K562 (cell line): ENCODE measurements at regions not wholly inside any gene's neighbourhood (a gene's known extent, or its start where the extent isn't known, plus 50 kb on each side); places are given as distances from the start of the nearest gene placed in this dataset.

Experiments used
- ATAC-seq: fragments of 200-7000 bp; cut with Tn5 transposase; 3 replicates; pipeline ENCODE4 v1.9.1; 2020; ENCODE audit warnings: moderate library complexity
- BruUV-seq: library from RNA; stranded (reverse); fragments of 400-500 nt; replicated peaks from 2 replicates; lab custom pipeline; 2021; lab: Mats Ljungman, UMichigan
- CTCF ChIA-PET: fragments of 300-600 bp; formaldehyde crosslinking; extraction: SDS; loops from one replicate; lab custom pipeline; 2021; ENCODE audit warnings: low intra/inter-chr PET ratio; lab: Yijun Ruan, JAX
- POLR2A ChIA-PET: fragments of 300-600, 350-650 bp; sonication (Branson Sonifier 250); formaldehyde crosslinking; extraction: SDS; loops from one replicate; lab custom pipeline; 2021; ENCODE audit warnings: antibody characterized with exemption, inconsistent platforms; lab: Yijun Ruan, JAX
- DNase-seq, 4 experiments: peaks; one replicate each; pipeline versions ENCODE4 v3.0.0 to v3.0.0-alpha.2; 2011 to 2018; ENCODE audit warnings: low spot score in 3 of 4, mixed read lengths in 3 of 4; ENCODE audit errors: extremely low read depth in 1 of 4
- FAIRE-seq: peaks from 2 replicates; lab custom pipeline; 2011; peaks lifted over from hg19 to GRCh38; lab: Jason Lieb, UNC
- H2AFZ ChIP-seq: 2 replicates; pipeline ENCODE4 v1.6.0; 2011; ENCODE audit warnings: low read depth, low read length, control low read depth, inconsistent platforms
- H3K27ac ChIP-seq: fragments of 200-600 bp; 3 replicates; pipeline ENCODE4 v1.8.0; 2011; ENCODE audit warnings: low read depth, mild to moderate bottlenecking, control low read depth, inconsistent platforms, low read length, moderate library complexity, mixed read lengths; ENCODE audit errors: extremely low read depth
- H3K27me3 ChIP-seq, 2 experiments: fragments of 300-600 bp in 1 of 2; 2 replicates in 1 of 2; 3 replicates in 1 of 2; pipeline versions ENCODE4 v1.6.0 to v1.8.0; 2011; ENCODE audit warnings: inconsistent platforms in 2 of 2, low read length in 2 of 2, mild to moderate bottlenecking in 1 of 2, mixed read lengths in 1 of 2, moderate library complexity in 1 of 2; ENCODE audit not compliant: control insufficient read depth in 2 of 2, insufficient read depth in 2 of 2
- H3K36me3 ChIP-seq: fragments of 300-600 bp; 3 replicates; pipeline ENCODE4 v1.8.0; 2011; ENCODE audit warnings: mild to moderate bottlenecking, low read length, inconsistent platforms; ENCODE audit not compliant: control insufficient read depth, insufficient read depth
- H3K4me1 ChIP-seq, 2 experiments: fragments of 200-600 bp in 1 of 2; replicated peaks in 1 of 2; 2 replicates in 1 of 2; 3 replicates in 1 of 2; pipeline versions ENCODE4 v1.5.1 to v1.8.0; 2011; ENCODE audit warnings: inconsistent platforms in 2 of 2, low read length in 2 of 2, mild to moderate bottlenecking in 1 of 2, mixed read lengths in 1 of 2, moderate library complexity in 1 of 2; ENCODE audit not compliant: control insufficient read depth in 2 of 2, insufficient read depth in 2 of 2
- H3K4me2 ChIP-seq: 2 replicates; pipeline ENCODE4 v1.6.1; 2011; ENCODE audit warnings: low read length, control low read depth, inconsistent platforms, mixed read lengths; ENCODE audit not compliant: insufficient read depth
- H3K4me3 ChIP-seq: fragments of 200-600 bp; sonication (generic), shearing (Covaris generic); 2 replicates; pipeline ENCODE4 v1.5.1; 2016; ENCODE audit warnings: control low read depth, inconsistent platforms
- H3K79me2 ChIP-seq: fragments of 200-600 bp; 3 replicates; pipeline ENCODE4 v1.8.0; 2011; ENCODE audit warnings: low read length, inconsistent platforms; ENCODE audit not compliant: control insufficient read depth, insufficient read depth
- H3K9ac ChIP-seq, 2 experiments: 2 replicates each; pipeline versions ENCODE4 v1.6.0 to v1.6.1; 2011; ENCODE audit warnings: low read depth in 2 of 2, low read length in 2 of 2, control low read depth in 1 of 2, inconsistent platforms in 1 of 2, mild to moderate bottlenecking in 1 of 2, mixed read lengths in 1 of 2; ENCODE audit not compliant: insufficient read depth in 1 of 2
- H3K9me1 ChIP-seq: one replicate; pipeline ENCODE4 v1.6.0; 2011; ENCODE audit warnings: inconsistent platforms, mild to moderate bottlenecking, low read length, moderate library complexity; ENCODE audit not compliant: control insufficient read depth, insufficient read depth
- H3K9me3 ChIP-seq: replicated peaks from 2 replicates; pipeline ENCODE4 v1.5.1; 2011; ENCODE audit warnings: low read depth, low read length, inconsistent platforms; ENCODE audit not compliant: control insufficient read depth, insufficient read depth
- H4K20me1 ChIP-seq: replicated peaks from 2 replicates; pipeline ENCODE4 v1.6.1; 2011; ENCODE audit warnings: low read length, inconsistent platforms, mixed read lengths; ENCODE audit not compliant: control insufficient read depth, insufficient read depth
- ADNP ChIP-seq: fragments of 200-800 bp; sonication (Bioruptor generic); IDR thresholded peaks from 2 replicates; pipeline ENCODE4 v1.6.1; 2016; ENCODE audit warnings: missing genetic modification characterization, missing compliant biosample characterization
- CHAMP1 ChIP-seq: fragments of 450-650 bp; IDR thresholded peaks from 2 replicates; pipeline ENCODE4 v1.6.1; 2016; ENCODE audit warnings: mild to moderate bottlenecking
- DMBX1 ChIP-seq: fragments of 250-450 bp; sonication (Bioruptor Pico); IDR thresholded peaks from 2 replicates; pipeline ENCODE4 v1.8.0; 2022; ENCODE audit warnings: inconsistent platforms, mild to moderate bottlenecking, moderate library complexity, borderline replicate concordance
- HDAC8 ChIP-seq: fragments of 450-650 bp; IDR thresholded peaks from 2 replicates; pipeline ENCODE4 v1.6.1; 2016; ENCODE audit warnings: mild to moderate bottlenecking, missing genetic modification characterization, moderate library complexity, missing compliant biosample characterization
- ZNF445 ChIP-seq: fragments of 250-450 bp; sonication (Bioruptor Pico); IDR thresholded peaks from 2 replicates; pipeline ENCODE4 v1.4.0; 2020; ENCODE audit warnings: low read depth, mild to moderate bottlenecking, moderate library complexity
- WGBS: fragments of 100-300 bp; shearing (Covaris generic); methylation state at CpG from one replicate; pipeline ENCODE4 v1.1.6; 2016; ENCODE audit warnings: low coverage, mixed read lengths; ENCODE audit not compliant: insufficient coverage; ENCODE audit errors: missing lambda C conversion rate; 5-methylcytosine and 5-hydroxymethylcytosine counted together
- in situ Hi-C: fragments of 300-500 bp; cut with MboI; formaldehyde crosslinking; loops from 4 replicates; pipeline ENCODE4 v1.15.0; 2018; ENCODE audit warnings: inconsistent platforms, mixed read lengths
- intact Hi-C: fragments of 100-400 bp; cut with micrococcal nuclease; formaldehyde crosslinking; loops from 2 replicates; pipeline ENCODE4 v1.14.2; 2022
- TF ChIP-seq, protein P1 (sequence below): fragments of 250-450 bp; sonication (Bioruptor Pico); IDR thresholded peaks from 2 replicates; pipeline ENCODE4 v1.8.0; 2021; ENCODE audit warnings: mild to moderate bottlenecking, moderate library complexity
- TF ChIP-seq, protein P2 (sequence below): fragments of 450-650 bp; IDR thresholded peaks from 2 replicates; pipeline ENCODE4 v1.6.1; 2018; ENCODE audit warnings: mild to moderate bottlenecking, low read depth; ENCODE audit not compliant: partially characterized antibody

GRCh38 chr2:236375973-236376476, 111.8 kb upstream of the ASB18 start:
- Histone ChIP-seq H3K4me2 (no peak overlapping the region), H3K9me1 (no peaks in the 10 kb centered on the region), H3K9me3 (no peaks in the 10 kb centered on the region), H3K4me3 (no peak overlapping the region), H3K79me2 (no peaks in the 10 kb centered on the region), H3K27me3 (no peaks in the 10 kb centered on the region; a peak in 2 of 5 replicates), H3K36me3 (no peaks in the 10 kb centered on the region), H3K4me1 (no peaks in the 10 kb centered on the region), H2AFZ (no peak overlapping the region), H3K9ac (no peak overlapping the region), H3K27ac (no peak overlapping the region), H4K20me1 (no peaks in the 10 kb centered on the region)
- WGBS, result 3% methylated on average over 5 of the region's 5 CpGs
- POLR2A ChIA-PET, result no interaction called here
- CTCF ChIA-PET, result no interaction called here
- ATAC-seq (no peak), FAIRE-seq (no peak), DNase-seq (no peak)
- TF ChIP-seq ADNP (tag), result no peak
- no peak for TF ChIP-seq CHAMP1
- TF ChIP-seq, protein P1, sequence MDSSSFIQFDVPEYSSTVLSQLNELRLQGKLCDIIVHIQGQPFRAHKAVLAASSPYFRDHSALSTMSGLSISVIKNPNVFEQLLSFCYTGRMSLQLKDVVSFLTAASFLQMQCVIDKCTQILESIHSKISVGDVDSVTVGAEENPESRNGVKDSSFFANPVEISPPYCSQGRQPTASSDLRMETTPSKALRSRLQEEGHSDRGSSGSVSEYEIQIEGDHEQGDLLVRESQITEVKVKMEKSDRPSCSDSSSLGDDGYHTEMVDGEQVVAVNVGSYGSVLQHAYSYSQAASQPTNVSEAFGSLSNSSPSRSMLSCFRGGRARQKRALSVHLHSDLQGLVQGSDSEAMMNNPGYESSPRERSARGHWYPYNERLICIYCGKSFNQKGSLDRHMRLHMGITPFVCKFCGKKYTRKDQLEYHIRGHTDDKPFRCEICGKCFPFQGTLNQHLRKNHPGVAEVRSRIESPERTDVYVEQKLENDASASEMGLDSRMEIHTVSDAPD, result no peak
- TF ChIP-seq, protein P2, sequence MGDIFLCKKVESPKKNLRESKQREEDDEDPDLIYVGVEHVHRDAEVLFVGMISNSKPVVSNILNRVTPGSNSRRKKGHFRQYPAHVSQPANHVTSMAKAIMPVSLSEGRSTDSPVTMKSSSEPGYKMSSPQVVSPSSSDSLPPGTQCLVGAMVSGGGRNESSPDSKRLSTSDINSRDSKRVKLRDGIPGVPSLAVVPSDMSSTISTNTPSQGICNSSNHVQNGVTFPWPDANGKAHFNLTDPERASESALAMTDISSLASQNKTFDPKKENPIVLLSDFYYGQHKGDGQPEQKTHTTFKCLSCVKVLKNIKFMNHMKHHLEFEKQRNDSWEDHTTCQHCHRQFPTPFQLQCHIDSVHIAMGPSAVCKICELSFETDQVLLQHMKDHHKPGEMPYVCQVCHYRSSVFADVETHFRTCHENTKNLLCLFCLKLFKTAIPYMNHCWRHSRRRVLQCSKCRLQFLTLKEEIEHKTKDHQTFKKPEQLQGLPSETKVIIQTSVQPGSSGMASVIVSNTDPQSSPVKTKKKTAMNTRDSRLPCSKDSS, result no peak
- no peak for TF ChIP-seq DMBX1 (CRISPR knock-in tag)
- no peak for TF ChIP-seq HDAC8 (tag)
- no peak for TF ChIP-seq ZNF445 (CRISPR knock-in tag)
- BruUV-seq, result no TSS peak
- in situ Hi-C loops (no loop called here), intact Hi-C loops (no loop called here)
